ENCODE measurements at regions not wholly inside any gene's neighbourhood (a gene's known extent, or its start where the extent isn't known, plus 50 kb on each side); places are given as distances from the start of the nearest gene placed in this dataset.

DNA sequence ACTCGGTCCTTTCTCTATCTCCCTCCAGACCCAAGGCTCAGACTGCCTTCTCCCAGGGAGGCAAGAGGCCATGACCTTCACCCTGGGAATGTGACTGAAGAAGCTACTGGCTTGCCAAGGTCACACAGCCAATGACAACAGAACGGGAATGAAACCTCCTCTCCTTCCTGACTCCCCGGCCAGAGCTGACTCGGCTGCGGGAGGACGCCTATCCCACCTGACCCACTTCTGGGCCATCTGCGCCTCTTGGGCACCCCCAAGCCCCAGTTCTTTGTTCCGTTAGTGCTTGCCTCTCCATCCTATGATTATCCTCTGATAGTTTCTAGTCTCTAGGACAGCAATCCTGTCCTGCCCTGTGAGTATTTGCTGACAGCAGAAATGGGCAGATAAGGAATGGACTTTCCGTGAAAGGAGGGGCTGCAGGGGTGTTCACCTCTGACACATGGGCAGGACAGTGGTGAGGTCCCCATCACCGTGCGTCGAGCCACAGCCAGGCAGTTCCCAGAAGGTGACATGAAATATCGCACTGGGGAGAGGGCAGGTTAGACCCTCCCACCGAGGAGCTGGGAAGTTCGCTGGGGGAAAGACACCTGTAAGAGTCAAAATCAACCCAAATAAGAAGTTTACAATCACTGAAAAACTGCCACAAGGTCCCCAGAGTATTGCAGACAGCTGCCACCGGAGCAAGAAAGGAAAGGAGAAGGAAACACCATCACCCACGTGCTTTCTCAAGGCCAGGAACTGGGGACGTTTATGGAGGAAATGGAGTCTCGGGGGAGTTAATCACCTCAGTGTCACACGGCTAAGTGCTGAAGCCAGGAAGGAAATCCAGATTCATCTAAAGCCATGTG is 63.0 kb downstream of the INSIG1 start:
- Mint-ChIP-seq H3K4me3 (no peak overlapping the region), H3K36me3 (no peaks in the 10 kb centered on the region), H3K27ac (no peak overlapping the region), H3K27me3 (peaks cover 21 to 26% of the 10 kb centered on the region in 2 donors), H3K4me1 (ENCODE audit: low read depth in 2 of 2) (peaks cover 4 to 6% of the 10 kb centered on the region in 2 donors), H3K9me3 (no peaks in the 10 kb centered on the region)
- DNase-seq (ENCODE audit: low spot score): no peak
- no peak for ATAC-seq

DNA sequence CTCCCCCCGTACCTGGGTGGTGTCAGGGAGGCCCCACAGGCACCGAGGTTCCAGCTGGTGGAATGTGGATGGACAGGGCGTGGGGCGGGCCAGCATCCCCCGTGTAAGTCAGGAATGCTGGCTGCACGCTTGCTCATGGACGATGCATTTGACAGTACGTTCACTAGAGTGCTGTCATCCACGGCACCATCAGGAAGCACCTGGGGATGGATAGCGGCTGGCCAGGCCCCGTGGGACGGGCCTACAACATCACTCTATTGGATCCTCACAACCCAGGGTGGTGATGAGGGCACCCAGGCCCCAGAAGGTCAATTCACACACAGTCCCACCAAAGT is 63.6 kb downstream of the INSIG1 start:
- Mint-ChIP-seq H3K27ac (no peak overlapping the region), H3K27me3 (peaks cover 21 to 26% of the 10 kb centered on the region in 2 donors), H3K36me3 (no peaks in the 10 kb centered on the region), H3K4me1 (ENCODE audit: low read depth in 2 of 2) (peaks cover 4 to 6% of the 10 kb centered on the region in 2 donors), H3K9me3 (no peaks in the 10 kb centered on the region), H3K4me3 (no peak overlapping the region)
- ATAC-seq (no peak), DNase-seq (ENCODE audit: low spot score) (no peak)

DNA sequence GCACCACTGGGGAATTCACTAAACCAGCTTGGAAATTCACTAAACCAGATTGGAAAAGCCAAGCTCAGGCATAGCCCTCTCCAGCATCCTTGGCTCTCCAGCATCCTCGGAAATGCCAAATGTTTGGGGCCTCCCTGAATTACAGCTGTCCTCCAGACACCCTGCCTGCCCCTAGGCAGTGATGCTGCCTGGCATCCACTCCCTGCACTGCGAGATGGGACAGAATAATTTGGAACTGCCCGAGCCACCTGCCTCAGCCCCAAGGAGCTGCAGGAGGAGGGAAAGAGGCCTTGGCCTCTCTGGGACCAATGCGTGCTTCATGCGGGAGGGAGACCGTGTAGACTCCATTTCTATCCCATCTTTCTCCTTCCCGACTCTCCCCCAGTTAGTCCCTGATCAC is 64.3 kb downstream of the INSIG1 start:
- Mint-ChIP-seq H3K4me3 (no peak overlapping the region), H3K27me3 (peaks cover 20 to 22% of the 10 kb centered on the region in 2 donors), H3K9me3 (no peaks in the 10 kb centered on the region), H3K27ac (no peak overlapping the region), H3K4me1 (ENCODE audit: low read depth in 2 of 2) (peaks cover 3 to 5% of the 10 kb centered on the region in 2 donors), H3K36me3 (no peaks in the 10 kb centered on the region)
- DNase-seq (ENCODE audit: low spot score) (no peak), ATAC-seq (no peak)

DNA sequence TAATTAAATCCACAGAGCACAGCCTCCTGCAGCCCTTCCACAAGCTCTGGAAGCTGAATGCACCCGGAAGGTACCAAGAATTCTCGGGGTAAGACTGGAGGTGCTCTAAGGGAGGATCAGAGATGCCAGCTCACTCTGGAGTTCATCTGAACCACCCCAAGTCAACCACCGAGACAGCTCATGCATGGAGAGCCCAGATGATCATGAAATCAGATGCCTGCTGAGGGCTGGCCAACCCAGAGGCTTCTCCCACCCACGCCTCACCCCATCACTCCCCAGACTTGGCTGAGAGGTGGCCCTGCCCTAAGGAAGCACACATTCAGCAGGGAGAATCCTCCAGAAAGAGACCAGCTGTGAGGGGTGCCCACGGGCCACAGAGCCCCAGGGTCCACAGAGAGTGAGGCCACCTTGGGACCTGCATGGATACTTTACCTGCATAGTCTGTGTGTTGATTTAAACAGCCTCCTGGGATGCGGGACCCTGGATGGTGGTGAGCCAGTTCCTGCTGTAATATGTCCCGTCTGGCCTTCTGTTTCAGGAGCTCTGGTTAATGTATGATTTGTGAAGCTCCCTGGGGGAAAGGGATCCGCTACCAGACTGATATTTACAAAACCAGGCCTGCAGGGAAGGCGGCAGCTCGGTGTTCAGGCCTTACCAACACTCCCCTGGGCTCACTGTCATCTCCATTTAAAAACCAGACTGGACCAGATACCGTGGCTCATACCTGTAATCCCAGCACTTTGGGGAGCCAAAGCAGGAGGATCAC is 64.9 kb downstream of the INSIG1 start:
- Mint-ChIP-seq H3K36me3 (no peaks in the 10 kb centered on the region), H3K27ac (no peak overlapping the region), H3K27me3 (peaks cover 17 to 18% of the 10 kb centered on the region in 2 donors), H3K4me1 (ENCODE audit: low read depth in 2 of 2) (peaks cover 0 to 3% of the 10 kb centered on the region in 2 donors), H3K4me3 (no peak overlapping the region), H3K9me3 (no peaks in the 10 kb centered on the region)
- ATAC-seq: no peak
- DNase-seq (ENCODE audit: low spot score): peak; percentile 41

DNA sequence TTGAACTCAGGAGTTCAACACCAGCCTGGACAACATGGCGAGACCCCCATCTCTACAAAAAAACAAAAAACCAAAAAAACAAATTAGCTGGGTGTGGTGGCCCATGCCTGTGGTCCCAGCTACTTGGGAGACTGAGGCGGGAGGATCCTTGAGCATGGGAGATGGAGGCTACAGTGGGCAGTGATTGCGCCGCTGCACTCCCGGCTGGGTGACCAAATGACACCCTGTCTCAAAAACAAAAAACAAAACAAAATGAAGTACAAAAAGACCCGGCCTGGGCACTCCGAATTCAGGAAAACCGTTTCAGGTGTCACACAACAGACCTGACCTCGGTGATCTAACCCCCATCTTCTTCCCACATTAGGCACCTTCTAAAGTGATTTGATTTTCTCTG is 65.5 kb downstream of the INSIG1 start:
- no peak for ATAC-seq
- Mint-ChIP-seq H3K4me3 (no peak overlapping the region), H3K27ac (no peak overlapping the region), H3K4me1 (ENCODE audit: low read depth in 2 of 2) (no peaks in the 10 kb centered on the region), H3K27me3 (peaks cover 15 to 21% of the 10 kb centered on the region in 2 donors), H3K9me3 (no peaks in the 10 kb centered on the region), H3K36me3 (no peaks in the 10 kb centered on the region)
- no peak for DNase-seq (ENCODE audit: low spot score)

DNA sequence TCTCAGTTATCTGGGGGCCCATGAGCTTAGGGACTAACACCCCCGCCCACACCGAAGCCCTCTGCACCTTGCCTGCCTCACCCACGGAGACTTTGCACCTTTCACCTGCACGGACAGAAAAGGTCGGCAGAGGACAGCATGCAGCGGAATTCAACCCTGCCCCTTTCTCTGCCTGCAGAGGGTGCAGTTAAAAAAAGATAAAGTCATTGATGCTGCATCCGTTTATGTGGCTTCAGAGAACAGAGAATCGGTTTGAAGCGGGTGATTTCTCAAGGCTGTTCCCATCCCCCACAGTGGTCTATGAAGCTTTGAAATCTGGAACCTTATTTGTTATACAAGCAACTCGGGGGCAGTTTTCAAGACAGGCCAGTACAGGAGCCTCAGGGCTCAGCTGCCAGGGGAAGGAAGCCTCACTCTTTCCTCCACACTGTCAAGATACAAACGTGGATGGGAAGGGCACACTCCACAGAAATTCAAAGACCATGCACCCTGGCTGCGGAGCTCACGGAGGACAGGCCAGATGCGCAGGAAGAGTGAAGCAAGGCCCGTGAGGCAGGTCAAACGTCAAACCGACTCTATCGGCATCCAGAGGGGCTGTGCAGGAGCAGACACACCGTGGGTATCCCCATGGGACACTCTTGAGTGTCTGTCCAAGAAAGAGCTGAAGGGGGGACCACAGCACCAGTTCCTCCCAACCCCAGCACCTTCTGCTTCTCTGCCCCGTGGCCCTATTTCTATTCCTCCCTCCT is 66.3 kb downstream of the INSIG1 start:
- no peaks in the 10 kb centered on the region for H3K36me3 Mint-ChIP-seq
- no peak overlapping the region for H3K4me3 Mint-ChIP-seq
- H3K4me1 Mint-ChIP-seq (ENCODE audit: low read depth in 2 of 2): no peaks in the 10 kb centered on the region
- no peaks in the 10 kb centered on the region for H3K9me3 Mint-ChIP-seq
- DNase-seq (ENCODE audit: low spot score): no peak
- H3K27ac Mint-ChIP-seq: no peak overlapping the region
- peak in 1 of 2 donors; percentile 13 for ATAC-seq
- peaks cover 21 to 30% of the 10 kb centered on the region in 2 donors for H3K27me3 Mint-ChIP-seq

DNA sequence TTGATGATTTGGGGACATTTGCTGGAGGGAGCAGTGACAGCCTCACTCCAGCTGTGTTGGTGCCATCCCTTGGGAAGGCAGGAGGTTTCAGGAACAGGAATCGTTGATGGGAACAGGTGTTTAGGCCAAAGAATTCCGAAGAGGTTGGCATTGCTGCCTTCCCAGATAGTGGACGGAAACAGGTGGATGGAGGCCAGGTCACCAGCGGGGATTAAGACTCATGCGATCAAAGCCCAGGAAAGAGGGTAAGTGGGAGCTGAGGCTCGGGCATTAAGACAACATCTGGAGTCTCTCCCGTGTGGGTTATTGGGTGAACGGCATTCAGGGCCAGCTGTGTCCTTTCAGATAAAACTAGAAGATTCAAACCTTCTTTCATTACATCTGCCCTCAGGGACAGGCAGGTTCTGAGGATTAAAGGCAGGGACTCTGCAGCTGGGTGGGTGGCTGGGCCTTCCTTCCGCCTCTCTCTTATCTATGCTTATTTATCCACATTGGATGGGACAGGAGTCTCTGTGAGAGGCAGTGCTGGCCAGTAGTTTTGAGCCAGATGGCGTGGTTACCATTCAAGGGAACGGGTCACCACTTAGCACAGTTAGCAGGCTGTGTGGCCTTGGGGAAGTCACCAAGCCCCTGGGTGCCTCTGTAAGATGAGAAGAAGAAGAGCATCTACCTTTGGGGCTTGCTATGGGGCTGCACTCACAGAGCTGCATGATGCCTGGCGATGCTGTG is 67.6 kb downstream of the INSIG1 start:
- DNase-seq (ENCODE audit: low spot score) (no peak), ATAC-seq (no peak)
- Mint-ChIP-seq H3K27me3 (peaks cover 27 to 40% of the 10 kb centered on the region in 2 donors), H3K4me3 (no peak overlapping the region), H3K27ac (no peak overlapping the region), H3K4me1 (ENCODE audit: low read depth in 2 of 2) (no peaks in the 10 kb centered on the region), H3K36me3 (no peaks in the 10 kb centered on the region), H3K9me3 (no peaks in the 10 kb centered on the region)

DNA sequence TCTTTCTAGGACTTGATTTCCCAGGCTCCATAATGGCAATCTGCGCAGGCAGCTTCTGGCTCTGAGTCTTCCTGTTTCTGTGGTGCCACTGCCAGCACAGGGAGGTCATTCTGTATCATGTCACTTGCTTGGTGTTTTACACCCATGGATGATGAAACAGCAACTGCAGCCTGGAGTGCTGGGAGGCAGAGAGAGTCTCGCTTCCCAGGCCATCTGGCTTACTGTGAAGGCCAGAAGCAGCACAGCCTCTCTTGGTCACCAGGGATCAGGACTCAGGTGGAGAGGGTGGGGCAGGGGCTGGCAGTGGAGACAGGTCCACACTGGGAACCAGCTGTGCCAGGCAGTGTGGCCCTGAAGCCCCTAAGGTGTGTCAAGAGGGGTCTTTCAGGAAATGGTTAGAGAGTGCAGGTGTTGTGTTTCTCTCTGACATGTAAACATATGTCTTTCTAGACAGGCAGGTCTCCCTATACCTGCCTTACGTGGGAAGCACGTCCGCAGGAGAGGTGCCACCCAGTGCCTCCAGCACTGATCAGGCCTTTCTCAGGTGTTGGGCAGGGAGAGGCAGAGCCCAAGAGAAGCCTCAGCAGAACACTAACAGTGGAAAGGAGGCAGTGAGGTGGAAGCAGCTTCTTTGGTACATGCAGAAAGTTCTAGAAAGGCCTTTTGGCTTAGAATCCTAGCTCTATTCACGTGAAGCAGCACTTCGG is 71.4 kb downstream of the INSIG1 start:
- ATAC-seq: peak in 1 of 2 donors; percentile 40
- H3K4me1 Mint-ChIP-seq (ENCODE audit: low read depth in 2 of 2): peaks cover 8 to 10% of the 10 kb centered on the region in 2 donors
- H3K9me3 Mint-ChIP-seq: no peaks in the 10 kb centered on the region
- H3K27ac Mint-ChIP-seq: no peak overlapping the region
- peaks cover 40 to 49% of the 10 kb centered on the region in 2 donors for H3K27me3 Mint-ChIP-seq
- peaks cover 5% of the 10 kb centered on the region for H3K36me3 Mint-ChIP-seq
- no peak for DNase-seq (ENCODE audit: low spot score)
- no peak overlapping the region for H3K4me3 Mint-ChIP-seq

DNA sequence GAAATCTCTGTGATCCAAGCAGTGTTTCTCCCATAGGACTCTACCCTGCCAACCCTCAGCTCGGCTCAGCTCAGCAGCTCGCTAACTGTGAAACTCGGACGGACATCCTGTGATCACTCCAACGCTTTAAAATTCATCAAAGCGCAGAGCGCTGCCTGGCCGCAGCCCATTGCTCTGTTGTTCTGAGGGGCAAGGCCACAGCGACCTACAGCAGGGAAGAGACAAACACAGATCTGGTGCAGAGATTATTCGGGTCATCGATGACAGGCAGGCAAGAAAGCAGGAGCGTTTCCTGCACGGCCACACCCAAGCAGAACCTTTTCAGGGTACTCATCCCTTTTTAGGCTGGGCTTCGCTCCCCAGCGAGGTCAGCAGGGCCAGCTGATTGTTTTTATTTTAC is 72.1 kb downstream of the INSIG1 start:
- Mint-ChIP-seq H3K27me3 (peaks cover 43 to 49% of the 10 kb centered on the region in 2 donors), H3K36me3 (peaks cover 5% of the 10 kb centered on the region), H3K27ac (no peak overlapping the region), H3K4me3 (no peak overlapping the region), H3K9me3 (no peaks in the 10 kb centered on the region), H3K4me1 (ENCODE audit: low read depth in 2 of 2) (peaks cover 10 to 13% of the 10 kb centered on the region in 2 donors)
- no peak for ATAC-seq
- no peak for DNase-seq (ENCODE audit: low spot score)

DNA sequence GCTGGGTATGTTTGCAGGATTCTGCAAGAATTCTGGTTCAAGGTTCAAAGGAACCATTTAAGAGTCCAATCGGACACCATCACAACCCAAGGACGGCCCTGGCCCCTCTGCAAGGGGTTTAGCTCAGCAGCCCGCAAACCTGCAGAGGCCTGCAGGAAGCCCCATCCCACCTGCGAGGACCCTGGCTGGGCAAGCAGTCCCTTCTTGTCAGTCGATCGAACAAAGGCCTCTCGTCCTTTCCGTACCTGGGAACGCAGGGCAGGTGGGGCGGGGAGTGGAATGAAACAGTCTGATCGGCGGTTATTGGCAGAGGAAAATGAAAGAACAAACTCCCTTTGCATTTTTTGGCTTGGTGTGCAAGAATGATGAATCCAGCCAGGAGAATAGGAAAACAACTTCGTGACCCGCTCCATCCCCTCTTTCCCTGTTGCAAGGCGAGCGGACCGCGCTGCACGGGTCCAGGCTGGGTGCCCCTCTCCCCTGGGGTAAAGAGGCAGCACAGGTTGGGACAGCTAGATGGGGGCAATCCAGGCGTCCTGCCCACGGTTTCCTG is 73.7 kb downstream of the INSIG1 start:
- H3K9me3 Mint-ChIP-seq: no peaks in the 10 kb centered on the region
- no peak overlapping the region for H3K4me3 Mint-ChIP-seq
- H3K36me3 Mint-ChIP-seq: peaks cover 5% of the 10 kb centered on the region
- H3K27ac Mint-ChIP-seq: no peak overlapping the region
- peaks cover 23 to 27% of the 10 kb centered on the region in 2 donors for H3K4me1 Mint-ChIP-seq (ENCODE audit: low read depth in 2 of 2)
- H3K27me3 Mint-ChIP-seq: peaks cover 52 to 66% of the 10 kb centered on the region in 2 donors
- ATAC-seq (no peak), DNase-seq (ENCODE audit: low spot score) (no peak)

DNA sequence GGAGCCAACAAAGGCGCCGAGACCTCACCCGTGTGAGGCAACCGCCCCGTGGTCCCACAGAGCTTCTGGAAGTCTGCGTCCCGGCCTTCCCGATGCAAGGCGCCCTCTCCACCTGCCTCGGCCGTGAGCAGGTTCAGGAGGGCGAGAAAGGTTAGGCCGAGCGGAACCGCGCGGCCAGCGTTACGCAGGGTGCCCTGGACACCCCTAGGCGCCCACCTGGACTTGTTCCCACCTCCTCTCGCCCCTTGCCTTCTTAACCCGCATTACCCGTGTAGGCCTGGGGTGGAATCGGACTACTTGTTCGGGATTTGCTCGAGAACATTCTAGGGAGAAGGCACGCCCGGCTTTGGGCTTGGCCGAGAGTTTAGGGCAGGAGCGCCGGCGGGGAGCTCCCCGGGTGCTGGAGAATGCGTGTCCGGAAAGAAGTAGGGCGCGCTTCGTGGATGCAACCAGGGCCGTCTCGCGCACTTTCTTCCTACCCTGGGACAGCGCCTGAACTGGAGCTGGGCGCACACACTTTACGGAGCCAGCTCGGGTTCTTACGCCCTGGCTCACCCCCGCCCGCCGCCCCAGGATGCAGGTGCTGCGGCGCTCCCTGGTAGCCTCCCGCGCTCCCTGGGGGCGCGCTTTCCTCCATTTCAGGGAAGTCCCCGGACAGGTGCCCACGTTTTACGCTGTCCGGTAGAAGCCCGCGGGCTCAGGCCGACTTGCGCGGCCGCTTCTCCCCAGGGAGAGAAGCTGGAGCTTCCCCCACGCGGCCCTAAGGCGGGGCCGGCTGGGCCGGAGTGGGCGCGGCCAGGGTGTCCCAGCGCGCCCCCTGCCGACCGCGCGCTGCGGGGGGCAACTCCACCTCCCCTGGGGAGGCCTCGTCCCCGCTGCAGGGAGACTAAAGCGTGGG is 74.5 kb downstream of the INSIG1 start:
- Mint-ChIP-seq H3K27ac (no peak overlapping the region), H3K4me3 (no peak overlapping the region), H3K4me1 (ENCODE audit: low read depth in 2 of 2) (peaks cover 23 to 27% of the 10 kb centered on the region in 2 donors), H3K27me3 (peaks cover 53 to 73% of the 10 kb centered on the region in 2 donors), H3K9me3 (no peaks in the 10 kb centered on the region), H3K36me3 (peaks cover 5% of the 10 kb centered on the region)
- peak; percentile 67 to 74 for ATAC-seq
- no peak for DNase-seq (ENCODE audit: low spot score)
